HG02973 (cell line): ENCODE measurements at regions not wholly inside any gene's neighbourhood (a gene's known extent, or its start where the extent isn't known, plus 50 kb on each side); places are given as distances from the start of the nearest gene placed in this dataset.

Experiments used
- ATAC-seq: cut with Tn5 transposase; IDR thresholded peaks from one replicate; pipeline ENCODE4 v1.9.1; 2021; ENCODE audit warnings: moderate library complexity; ENCODE audit not compliant: unreplicated experiment

DNA sequence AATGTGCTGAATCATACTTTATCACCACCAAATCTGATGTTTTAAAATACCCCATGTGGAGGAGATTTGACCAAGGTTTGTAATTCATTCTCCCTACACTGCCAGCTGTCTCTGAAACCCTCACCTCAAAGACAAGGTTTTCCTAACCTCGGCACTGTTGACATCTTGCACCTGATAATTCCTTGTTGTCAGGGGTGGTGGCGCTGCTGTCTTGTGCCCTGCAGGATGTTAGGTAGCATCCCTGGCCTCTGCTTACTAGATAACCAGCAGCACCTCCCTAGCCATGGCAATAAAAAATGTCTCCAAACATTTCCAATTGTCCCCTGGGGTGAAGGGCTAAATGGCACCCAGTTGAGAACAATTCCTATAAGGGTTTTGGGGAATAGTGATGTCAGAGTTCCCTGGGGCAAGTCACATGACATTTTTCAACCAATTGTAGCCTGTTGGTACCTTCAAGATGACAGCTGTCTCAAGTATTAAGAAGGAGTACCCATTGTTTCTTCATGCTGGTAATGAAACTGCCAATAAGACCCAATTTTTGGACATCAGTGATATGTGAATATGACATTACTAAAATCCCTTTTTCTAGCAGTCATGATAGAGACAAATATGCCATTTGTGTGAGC, 160.6 kb upstream of the PLCXD3 start:
- no peak for ATAC-seq

DNA sequence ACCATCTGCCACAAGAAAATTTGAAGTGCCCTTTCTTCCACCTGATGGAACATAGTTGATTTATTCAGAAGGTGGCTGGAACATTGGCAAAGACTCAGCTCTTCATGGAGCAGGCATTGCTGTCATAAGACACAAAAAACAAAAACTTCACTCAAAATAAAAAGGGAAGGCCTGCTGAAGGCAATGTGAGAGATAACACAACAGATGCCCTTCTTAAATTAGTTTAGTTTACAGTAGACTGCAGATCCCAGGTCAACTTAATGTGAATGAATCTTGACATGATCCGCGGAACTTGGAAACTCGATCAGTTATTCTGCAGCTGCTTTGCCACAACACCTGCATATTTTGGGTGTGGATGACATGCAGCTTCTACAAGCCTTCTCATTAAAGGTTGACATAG, 159.8 kb upstream of the PLCXD3 start:
- no peak for ATAC-seq

DNA sequence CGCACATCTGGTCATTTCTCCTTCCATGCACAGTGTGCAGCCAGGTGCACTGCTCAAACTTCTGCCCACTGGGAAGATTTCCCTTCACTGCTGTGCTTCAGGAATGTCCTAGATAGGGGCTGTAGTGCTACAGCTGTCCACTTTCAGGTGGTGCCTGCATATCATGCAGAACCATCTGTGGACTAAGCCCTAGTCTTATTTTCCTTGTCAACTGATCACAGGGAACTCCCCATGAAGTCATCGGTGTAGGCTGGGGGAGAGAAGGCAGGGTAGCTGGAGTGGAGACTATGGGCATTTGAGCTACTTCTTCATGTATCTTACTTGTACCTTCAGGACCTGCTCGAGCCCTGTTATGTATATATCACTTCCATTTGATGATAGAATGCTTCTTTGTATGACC, 150.9 kb upstream of the PLCXD3 start:
- ATAC-seq, result no peak

DNA sequence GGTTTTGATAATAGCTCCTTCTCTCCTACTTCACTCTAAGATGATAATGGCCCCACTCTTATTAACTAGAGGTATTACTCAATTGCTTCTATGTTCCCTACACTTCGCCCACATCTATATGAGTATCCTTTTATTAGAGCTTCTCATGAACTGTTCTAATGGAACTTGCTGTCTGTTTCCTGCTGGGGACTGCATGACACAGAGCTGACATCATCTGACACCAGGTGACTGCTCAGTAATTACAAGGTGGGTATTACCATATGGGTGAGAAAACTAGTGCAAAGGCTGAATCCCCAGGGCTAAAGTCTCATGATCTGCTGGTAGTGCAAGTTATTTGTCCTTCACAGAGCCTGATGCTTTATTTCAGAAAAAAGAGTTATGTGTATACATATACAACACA, 146.2 kb upstream of the PLCXD3 start:
- ATAC-seq, result no peak

DNA sequence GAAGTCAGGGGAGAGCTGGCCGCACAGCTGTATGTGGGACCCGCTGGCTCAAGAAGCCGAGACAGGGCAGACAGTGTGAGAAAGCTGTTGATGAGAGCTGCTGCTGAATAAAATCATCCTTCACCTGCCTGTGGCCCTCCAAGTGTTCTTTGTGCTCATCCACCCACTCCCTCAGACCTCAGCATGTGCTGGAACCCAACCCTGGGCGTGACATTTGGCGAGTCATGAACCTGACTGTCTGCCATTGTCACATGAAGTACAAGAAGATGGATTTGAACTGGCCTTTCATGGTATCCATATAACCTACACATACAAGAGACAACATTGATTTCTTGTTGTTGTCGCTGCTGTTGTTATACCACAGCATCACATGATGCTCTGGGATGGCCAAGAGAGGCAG, 139.7 kb upstream of the PLCXD3 start:
- ATAC-seq, result no peak

DNA sequence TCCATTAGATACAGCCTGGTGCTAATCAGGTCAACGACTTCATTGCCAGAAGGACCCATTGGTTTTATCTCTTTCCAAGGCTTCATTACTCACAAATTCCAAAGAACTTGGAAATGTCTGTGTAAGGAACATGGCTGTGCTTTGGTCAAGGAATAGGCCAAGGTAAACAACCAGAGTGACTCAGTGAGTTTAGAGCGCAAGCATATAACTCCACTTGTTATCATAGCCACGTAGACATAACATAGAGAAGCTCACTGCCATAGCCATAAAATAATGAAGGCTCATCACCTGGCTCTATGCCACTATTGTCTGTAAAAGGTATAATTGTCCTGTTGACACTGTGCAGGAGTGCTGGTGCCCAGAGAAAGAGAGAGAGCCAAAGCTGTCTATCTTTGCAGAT, 139.3 kb upstream of the PLCXD3 start:
- no peak for ATAC-seq

DNA sequence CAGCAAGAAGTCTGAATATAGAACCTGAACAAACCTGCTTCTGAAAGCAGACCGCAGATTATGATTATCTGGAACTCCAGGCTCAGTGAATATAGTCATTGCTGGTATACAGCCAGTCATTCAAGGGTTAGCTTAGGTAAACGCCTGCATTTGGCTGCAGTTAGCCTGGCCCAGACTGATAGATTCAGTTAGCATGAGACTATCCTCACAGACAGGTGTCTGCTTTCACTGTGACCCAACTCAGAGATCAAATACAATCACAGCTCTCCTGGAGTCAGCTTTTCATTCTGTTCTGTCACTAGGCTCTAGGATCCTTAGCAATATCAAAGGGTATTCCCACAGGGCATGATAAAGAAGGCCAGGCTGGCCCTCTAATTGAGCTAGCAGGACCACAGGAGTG, 138.6 kb upstream of the PLCXD3 start:
- ATAC-seq, result no peak

DNA sequence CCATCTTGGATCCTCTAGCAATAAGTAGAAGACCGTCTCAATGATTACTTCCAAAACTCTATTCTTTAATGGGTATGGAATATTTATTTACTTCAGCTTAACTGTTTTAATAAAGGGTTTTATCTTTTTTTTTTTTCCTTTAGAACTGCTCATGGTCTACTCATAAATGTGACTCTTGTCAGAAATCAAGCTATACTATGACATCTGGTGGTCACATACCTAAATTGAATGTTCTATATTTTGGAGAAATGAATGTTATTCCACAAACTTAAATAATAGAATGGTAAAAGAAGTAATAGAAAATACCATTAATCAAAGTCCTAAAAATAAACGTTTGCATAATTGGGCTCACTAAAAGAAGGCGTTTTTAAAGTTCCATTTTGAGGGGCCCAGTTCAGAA, 131.2 kb upstream of the PLCXD3 start:
- no peak for ATAC-seq

DNA sequence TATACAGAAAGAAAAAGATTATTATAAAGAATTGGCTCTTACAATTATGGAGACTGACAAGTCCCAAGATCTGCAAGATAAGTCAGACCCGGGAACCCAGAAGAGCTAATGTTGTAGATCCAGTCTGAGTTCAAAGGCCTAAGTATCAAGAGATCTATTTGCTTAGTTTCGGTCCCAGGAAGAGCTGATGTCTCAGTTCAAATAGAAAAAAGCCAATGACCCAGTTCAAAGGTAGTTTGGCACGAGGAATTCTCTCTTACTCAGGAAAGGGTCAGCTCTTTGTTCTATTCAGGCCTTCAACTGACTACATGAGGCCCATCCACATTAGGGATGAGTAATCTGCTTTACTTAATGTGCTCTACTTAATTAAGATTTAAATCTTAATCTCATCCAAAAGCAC, 128.3 kb upstream of the PLCXD3 start:
- no peak for ATAC-seq

DNA sequence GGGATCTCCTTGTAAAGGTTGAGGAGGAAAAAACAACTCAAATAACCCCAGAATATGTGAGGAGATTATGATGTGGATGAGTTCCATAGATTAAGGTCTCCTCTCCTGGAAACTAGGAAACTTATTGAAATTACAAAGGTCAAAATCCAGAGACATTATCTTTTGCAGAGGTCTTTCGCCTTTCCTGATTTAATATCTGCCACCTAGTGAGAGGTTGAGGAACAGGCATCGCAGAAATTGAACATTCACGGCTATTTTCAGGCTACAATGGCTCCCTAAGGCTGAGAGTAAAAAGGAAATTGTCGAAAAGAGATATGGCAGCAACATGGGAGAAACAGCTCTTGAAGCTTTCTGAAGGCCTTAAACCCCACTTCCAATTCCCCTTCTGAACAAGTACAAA, 127.5 kb upstream of the PLCXD3 start:
- ATAC-seq, result no peak

DNA sequence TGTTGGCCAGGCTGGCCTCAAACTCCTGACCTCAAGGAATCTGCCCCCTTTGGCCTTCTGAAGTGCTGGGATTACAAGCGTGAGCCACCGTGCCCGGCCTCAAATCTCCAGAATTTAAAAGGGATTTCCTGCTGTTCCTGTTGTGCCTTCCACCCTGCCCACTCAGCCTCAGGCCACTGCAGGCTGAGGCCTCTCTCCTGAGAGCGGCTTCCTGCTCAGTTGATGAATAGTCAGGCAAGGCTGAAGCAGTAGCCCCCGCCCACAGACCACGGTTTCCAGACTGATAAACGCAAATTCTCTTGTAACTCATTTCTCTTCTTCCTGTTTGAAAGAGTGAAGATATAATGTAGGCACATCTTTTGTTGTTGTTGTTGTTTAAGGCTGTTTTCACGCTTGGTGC, 127.0 kb upstream of the PLCXD3 start:
- ATAC-seq, result no peak

DNA sequence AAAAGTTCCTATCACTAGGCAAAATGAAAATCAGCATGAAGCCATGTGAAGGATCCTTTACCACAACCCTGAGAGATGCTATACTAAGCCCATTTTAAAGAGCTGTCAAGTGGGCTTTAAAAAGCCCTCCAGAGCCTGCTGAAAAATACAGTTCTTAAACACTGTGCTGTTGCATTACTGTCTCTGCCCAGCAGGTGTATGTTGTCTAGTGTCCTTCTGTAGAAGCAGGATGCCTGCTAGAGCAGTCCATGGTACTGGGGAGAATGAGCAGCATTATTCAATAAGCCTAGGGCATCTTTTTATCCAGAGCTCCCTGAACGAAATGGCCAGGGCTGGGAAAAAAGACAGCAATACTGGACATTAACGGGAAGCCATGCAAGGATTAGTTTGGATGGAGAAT, 126.2 kb upstream of the PLCXD3 start:
- ATAC-seq, result peak; percentile 87

DNA sequence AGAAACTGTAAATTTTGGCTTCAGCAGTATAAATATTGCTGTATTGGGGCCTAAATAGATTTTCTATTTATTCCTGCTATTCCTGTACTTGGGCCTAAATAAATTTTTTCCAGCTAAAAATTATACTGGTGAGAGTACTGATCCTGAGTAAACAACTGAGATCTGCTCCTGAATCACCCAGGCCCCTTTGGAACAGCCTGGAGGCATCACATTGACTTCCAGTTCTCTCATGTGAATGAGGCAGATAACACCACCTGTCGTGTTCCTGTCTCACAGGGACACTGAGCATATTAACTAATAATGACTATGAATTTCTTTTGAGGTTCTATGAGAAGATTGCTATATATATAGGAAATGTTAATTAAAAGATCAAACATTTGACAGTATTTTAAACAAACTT, 119.5 kb upstream of the PLCXD3 start:
- ATAC-seq, result no peak

DNA sequence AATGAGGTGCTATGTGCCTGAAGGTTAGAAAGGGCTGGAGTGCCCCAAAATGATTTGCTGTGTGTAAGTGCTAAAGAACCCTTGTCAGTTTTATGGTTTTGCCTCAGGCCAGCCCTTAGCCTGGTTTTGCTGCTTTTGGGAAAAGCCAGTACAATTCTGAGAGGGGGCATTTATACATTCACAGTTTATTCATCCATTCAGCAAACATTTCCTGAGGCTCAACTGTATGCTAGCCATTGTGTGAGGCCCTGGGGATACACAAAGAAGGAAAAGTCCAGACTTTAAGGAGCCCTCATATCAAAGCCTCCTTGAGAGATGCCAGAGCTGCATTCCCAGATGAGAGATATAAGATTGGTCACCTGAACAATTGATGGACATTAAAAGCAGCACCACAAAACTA, 115.2 kb upstream of the PLCXD3 start:
- no peak for ATAC-seq

DNA sequence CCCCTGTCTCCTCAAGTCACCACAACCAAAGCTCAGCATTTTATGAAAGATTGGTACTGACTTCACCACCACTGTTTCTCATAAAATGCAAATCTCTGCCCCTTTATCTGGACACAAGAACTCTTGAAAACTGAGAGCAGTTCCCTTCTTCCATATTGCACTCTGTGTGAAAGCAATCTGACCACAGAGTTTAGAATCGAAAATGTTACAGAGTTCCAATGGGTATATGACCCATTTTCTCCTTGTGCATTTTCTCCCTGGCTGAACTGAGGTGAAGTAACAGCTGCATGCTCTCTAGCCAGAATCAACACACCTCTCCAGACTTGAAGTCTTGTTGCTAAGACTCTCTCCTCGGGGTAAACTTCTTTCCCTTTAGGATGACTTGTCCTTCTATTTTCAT, 111.0 kb upstream of the PLCXD3 start:
- no peak for ATAC-seq

DNA sequence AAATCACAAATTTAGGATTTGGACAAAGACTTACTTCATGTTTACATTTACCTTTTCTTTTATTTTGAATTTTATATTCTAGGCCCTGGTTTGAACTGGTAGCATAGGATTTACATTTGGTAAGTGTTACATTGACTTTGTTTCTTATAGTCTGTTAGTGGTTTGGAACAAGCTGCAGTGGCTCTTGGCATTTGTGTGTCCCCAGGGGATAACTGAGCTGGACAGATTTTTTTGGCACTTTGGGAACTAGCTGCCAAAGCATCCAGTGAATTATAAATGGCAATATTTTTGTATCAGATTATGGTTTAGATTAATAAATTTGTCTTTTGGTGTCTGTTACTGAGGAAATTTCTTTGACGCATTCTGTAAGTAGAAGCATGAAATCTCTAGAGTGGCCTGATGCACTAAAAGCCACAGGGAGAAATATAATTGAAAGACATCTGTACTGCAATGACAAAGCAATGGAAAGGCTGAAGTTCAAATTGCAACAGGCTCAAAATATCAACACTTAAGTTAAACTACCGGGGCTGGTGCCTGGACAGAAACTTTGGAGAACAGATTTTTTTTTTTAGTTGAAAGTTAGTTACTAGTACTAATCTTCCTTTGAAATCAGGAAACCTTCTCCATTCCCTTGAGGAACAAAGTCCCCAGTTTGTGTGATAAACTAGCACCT, 107.6 kb upstream of the PLCXD3 start:
- ATAC-seq, result no peak

DNA sequence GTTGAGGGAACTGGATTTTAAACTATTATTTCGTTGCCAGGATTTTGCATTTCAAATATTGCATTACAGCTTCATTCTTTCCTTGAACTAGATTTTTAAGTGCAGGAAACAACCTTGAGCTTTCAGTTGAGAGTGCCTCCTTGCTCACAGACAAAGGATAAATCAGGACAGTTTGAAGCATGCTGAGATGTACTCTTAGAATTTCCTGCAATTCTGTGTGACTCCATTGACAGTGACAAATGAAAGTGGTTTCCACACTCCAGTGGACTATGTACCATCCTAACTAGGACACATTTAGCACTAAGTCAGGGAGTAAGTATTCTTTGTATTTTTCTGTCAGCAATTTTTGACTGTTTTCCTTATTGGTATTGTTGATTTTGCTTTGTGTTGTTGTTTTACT, 100.0 kb upstream of the PLCXD3 start:
- ATAC-seq, result no peak

DNA sequence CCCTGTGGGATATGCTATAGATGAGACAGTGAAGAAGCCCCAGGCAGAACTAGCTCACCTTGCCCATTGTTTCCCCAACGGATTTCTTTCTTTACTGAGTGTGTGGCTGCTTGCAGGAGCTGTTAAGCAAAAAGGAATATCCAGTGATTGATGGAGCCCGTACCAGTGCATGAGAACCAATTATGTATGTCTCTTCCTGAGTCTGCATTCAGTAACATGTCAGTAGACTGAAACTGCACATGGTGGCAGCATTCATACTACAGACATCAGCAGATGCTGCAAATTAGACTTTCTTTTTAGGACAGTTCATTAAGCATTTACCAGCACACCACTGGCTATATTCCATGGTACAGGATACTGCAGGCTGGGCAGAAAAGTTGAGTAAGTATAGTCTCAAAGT, 90.3 kb upstream of the PLCXD3 start:
- ATAC-seq, result no peak

DNA sequence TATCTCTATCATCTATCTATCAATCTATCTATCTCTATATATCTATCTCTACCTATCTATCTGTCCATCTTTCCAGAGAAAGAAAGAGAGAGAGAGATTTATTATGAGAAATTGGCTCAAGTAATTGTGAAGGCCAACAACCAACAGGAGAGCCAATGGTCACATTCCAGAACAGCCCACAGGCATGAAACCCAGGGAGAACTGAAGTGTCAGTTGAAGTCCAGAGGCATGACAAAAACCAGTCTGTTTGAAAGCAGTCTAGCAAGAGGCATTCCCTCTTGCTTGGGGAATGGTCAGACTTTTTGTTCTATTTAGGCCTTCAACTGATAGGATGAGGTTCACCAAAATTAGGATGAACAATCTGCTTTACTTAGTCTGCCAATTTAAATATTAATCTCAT, 87.6 kb upstream of the PLCXD3 start:
- ATAC-seq, result no peak

DNA sequence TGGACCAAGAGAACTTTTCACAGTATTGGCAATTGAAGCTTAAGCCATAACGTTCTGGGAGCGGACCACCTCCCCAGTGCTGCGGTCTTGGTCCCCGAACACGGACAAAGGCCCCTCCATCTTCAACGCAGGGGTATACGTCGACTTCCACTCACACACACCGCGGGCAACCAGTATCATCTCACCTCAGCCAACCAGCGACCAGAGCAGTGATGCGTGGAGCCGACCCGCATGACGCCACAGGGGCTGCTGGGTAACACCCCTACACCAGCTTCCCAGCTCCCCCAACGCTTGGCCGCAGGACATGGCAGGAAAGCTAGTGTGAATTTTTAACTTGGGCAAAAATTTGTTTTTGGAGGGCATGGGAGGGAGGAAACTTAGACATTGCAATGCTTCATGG, 77.3 kb upstream of the PLCXD3 start:
- ATAC-seq, result no peak

DNA sequence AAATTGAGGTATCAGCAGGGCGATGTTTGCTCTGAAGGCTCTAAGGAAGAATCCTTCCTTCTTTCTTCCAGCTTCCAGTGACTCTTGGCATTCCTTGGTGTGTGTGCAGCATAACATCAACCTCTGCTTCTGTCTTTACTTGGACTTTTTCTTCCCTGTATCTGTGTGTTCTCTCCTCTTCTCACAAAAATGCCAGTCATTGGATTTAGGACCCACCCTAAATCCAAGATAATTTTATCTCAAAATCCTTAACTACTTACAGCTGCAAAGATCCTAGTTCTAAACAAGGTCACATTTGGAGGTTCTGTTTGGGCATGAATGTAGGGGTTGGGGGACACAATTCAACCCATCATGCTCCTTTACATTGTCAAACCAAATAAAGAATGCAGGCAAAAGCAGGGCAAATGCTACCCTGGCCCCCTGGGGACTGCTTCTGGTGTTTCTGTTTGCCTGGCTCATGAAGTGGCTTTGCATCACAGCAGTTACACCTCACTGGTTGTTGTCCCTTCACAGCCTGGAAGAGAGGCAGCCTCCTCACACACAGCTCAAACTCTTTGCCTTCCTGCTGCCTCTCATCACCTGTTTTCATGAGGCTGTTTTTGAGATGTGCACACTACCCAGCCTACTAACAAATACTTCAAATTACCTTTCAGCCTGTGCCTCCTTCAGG, 64.8 kb upstream of the PLCXD3 start:
- no peak for ATAC-seq

DNA sequence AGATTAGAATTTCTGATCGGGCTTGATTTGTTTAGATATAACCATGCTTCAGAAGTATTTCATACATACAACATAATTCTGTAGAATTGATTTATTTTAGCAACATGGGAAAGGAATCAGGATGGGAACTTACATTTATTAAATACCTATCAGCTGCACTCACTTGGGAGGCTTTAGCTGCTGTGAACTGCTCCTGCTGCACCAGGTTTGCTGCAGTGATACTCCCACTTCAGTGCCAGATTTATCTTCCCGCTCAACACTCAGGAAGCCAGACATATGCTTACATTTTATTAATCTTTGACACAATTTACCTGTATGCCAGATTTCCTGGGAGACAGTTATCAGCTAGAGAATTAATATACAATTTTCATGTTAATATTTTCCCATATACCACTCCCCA, 64.0 kb upstream of the PLCXD3 start:
- ATAC-seq, result no peak
